Stomach (tissue), 8 donors: ENCODE measurements at regions not wholly inside any gene's neighbourhood (a gene's known extent, or its start where the extent isn't known, plus 50 kb on each side); places are given as distances from the start of the nearest gene placed in this dataset.

Experiments
- DNase-seq, 2 donors: peaks; one replicate each; pipeline versions ENCODE4 v3.0.0 to v3.0.0-alpha.2; 2013 to 2019
- H3K27ac ChIP-seq, 5 donors: fragments of 200-600 bp in 4 of 5; sonication (generic) in 4 of 5; one replicate each; pipeline ENCODE4 v1.5.1; 2013 to 2019; ENCODE audit warnings: mild to moderate bottlenecking in 1 of 5, moderate library complexity in 1 of 5
- H3K27me3 ChIP-seq, 3 donors: fragments of 200-600 bp; sonication (generic); one replicate each; pipeline ENCODE4 v1.5.1; 2017 to 2019; ENCODE audit warnings: mixed run types in 1 of 3
- H3K36me3 ChIP-seq, 4 donors: fragments of 200-600 bp; sonication (generic); 1 replicate in 3 of 4; 2 replicates in 1 of 4; pipeline ENCODE4 v1.5.1; 2016 to 2019
- H3K4me1 ChIP-seq, 4 donors: fragments of 200-600 bp; sonication (generic); one replicate each; pipeline ENCODE4 v1.5.1; 2016 to 2019
- H3K4me3 ChIP-seq, 4 donors: fragments of 200-600 bp; sonication (generic) in 3 of 4; one replicate each; pipeline ENCODE4 v1.5.1; 2016 to 2019; ENCODE audit warnings: mild to moderate bottlenecking in 1 of 4
- H3K9me3 ChIP-seq, 4 donors: fragments of 200-600 bp; sonication (generic); one replicate each; pipeline ENCODE4 v1.5.1; 2016 to 2019
- EP300 ChIP-seq: sonication (generic); formaldehyde crosslinking; IDR thresholded peaks from one replicate; pipeline ENCODE4 v1.6.1; 2017; ENCODE audit warnings: antibody characterized with exemption
- POLR2A ChIP-seq, 4 donors: fragments of 450-650 bp; IDR thresholded peaks; one replicate each; pipeline ENCODE4 v1.6.1; 2016; ENCODE audit warnings: antibody characterized with exemption in 4 of 4, control low read depth in 2 of 4, mild to moderate bottlenecking in 1 of 4, moderate library complexity in 1 of 4
- POLR2AphosphoS5 ChIP-seq, 3 donors: sonication (generic); formaldehyde crosslinking; IDR thresholded peaks; one replicate each; pipeline ENCODE4 v1.6.1; 2016; ENCODE audit warnings: antibody characterized with exemption in 3 of 3
- WGBS, 5 donors: extraction: QIAGEN DNeasy Blood & Tissue Kit in 3 of 5; methylation state at CpG; one replicate each; pipeline versions ENCODE4 v1.1.5 to v1.1.7; 2013 to 2018; 5-methylcytosine and 5-hydroxymethylcytosine counted together
- intact Hi-C: fragments of 100-400 bp; cut with DNase I; formaldehyde crosslinking; loops from one replicate; pipeline ENCODE4 v1.15.1; 2023; ENCODE audit warnings: low total_unique reads
- TF ChIP-seq, protein P1 (sequence below), 7 experiments: fragments of 450-650 bp in 4 of 7; fragments of 200-600 bp in 3 of 7; sonication (generic) in 3 of 7; IDR thresholded peaks; one replicate each; pipeline ENCODE4 v1.5.1; 2016 to 2019; ENCODE audit warnings: antibody characterized with exemption in 7 of 7, control low read depth in 2 of 7, mild to moderate bottlenecking in 1 of 7
- donor health status: healthy with polysubstance abuse.
- donor health status: Bipolar disorder and iron deficiency.
- donor health status: healthy.

DNA sequence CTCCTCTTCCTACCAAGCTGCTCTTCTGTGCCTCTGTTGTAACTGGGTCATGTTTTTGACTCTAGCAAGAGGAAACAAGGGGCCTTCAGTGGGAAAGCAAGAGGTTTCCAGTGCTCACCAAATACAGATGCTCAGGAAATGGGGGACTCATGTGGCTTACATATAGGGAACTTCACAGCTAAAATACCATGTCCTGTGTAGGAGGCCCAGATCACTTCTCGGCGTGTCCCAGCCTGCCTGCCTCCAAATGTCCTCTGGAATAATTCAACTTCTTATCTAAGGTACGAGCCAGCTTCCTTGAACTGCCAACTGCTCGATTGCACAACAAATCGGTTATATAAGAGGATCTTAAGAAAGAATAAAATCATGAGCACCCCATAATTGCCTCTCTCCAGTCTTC is 161.3 kb downstream of the KIT start:
- Histone ChIP-seq H3K27ac (no peak overlapping the region), H3K4me1 (no peaks in the 10 kb centered on the region), H3K4me3 (no peak overlapping the region), H3K27me3 (no peaks in the 10 kb centered on the region), H3K9me3 (peaks cover 0 to 3% (median 1%) of the 10 kb centered on the region in 4 donors), H3K36me3 (no peaks in the 10 kb centered on the region)
- DNase-seq: no peak
- intact Hi-C loops: no loop called here
- TF ChIP-seq POLR2AphosphoS5 (IDR thresholded peaks at IDR 0.05): no peak
- TF ChIP-seq, protein P1, sequence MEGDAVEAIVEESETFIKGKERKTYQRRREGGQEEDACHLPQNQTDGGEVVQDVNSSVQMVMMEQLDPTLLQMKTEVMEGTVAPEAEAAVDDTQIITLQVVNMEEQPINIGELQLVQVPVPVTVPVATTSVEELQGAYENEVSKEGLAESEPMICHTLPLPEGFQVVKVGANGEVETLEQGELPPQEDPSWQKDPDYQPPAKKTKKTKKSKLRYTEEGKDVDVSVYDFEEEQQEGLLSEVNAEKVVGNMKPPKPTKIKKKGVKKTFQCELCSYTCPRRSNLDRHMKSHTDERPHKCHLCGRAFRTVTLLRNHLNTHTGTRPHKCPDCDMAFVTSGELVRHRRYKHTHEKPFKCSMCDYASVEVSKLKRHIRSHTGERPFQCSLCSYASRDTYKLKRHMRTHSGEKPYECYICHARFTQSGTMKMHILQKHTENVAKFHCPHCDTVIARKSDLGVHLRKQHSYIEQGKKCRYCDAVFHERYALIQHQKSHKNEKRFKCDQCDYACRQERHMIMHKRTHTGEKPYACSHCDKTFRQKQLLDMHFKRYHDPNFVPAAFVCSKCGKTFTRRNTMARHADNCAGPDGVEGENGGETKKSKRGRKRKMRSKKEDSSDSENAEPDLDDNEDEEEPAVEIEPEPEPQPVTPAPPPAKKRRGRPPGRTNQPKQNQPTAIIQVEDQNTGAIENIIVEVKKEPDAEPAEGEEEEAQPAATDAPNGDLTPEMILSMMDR (IDR thresholded peaks at IDR 0.05): no peak
- TF ChIP-seq POLR2A (IDR thresholded peaks at IDR 0.05): no peak
- TF ChIP-seq EP300: no peak
- WGBS, 5 donors: 60 to 81% (median 66%) methylated on average over 5 of the region's 5 CpGs

DNA sequence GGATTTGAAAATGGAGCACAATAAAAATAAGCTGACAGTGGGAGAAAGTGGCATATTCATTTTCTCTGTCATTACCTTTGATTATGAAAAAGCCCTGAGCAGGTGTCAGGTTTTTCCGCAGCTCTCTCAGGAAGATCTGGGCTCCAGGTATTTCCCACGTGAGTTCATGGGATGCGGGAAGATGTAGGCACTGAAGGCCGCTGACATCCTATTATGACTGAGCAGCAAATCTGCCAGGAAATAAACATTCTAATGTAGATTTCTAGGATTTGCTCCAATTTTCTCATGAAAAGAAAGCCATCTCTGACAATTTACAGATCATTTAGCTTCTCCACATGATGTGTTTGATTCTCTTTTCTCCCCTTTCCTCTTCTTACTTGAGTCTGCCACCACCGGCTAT is 160.7 kb downstream of the KIT start:
- intact Hi-C loops: no loop called here
- 75 to 89% (median 81%) methylated on average over 5 of the region's 5 CpGs for WGBS, 5 donors
- no peak overlapping the region for H3K27ac ChIP-seq
- no peaks in the 10 kb centered on the region for H3K36me3 ChIP-seq
- peaks cover 0 to 3% (median 0%) of the 10 kb centered on the region in 4 donors for H3K9me3 ChIP-seq
- no peaks in the 10 kb centered on the region for H3K4me1 ChIP-seq
- TF ChIP-seq, protein P1 (IDR thresholded peaks at IDR 0.05): no peak
- TF ChIP-seq POLR2AphosphoS5 (IDR thresholded peaks at IDR 0.05) (no peak), EP300 (no peak), POLR2A (IDR thresholded peaks at IDR 0.05) (no peak)
- no peaks in the 10 kb centered on the region for H3K27me3 ChIP-seq
- no peak for DNase-seq
- no peak overlapping the region for H3K4me3 ChIP-seq

DNA sequence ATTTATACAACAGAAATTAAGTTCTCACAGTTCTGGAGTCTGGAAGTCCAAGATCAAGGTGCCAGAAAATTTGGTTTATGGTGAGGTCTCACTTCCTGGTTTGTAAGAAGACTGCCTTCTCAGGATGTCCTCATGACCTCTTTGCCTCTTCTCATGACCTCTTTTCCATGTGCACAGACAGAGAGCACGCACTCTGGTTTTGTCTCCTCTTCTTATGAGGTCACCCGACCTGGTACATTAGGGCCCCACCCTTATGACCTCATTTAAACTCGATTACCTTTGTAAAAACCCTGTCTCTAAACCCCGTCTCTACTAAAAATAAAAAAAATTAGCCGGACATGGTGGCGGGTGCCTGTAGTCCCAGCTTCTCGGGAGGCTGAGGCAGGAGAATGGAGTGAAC is 155.9 kb downstream of the KIT start:
- WGBS, 5 donors: 83 to 91% (median 85%) methylated on average over 7 of the region's 7 CpGs
- H3K4me1 ChIP-seq: no peaks in the 10 kb centered on the region

DNA sequence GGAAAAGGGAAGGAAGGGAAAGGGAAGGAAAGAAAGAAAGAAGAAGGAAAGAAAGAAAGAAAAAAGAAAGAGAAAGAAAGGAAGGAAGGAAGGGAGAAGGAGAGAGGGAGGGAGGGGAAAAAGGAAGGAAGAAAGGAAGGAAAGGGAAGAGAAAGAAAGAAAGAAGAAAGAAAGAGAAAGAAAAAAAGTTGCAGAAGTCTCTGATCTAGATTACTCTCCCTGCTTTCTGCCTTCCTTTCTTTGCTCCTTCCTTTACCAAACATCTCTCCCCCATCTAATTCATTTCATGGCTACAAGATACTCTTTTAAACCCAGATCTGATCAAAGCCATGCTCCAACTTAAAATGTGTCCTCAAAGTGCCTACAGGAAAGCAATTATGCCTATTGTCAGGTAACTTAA is 148.6 kb downstream of the KIT start:
- H3K36me3 ChIP-seq: no peaks in the 10 kb centered on the region
- no peak for DNase-seq
- peaks cover 0 to 15% (median 12%) of the 10 kb centered on the region in 4 donors for H3K9me3 ChIP-seq
- H3K4me1 ChIP-seq: no peaks in the 10 kb centered on the region
- H3K27me3 ChIP-seq: no peaks in the 10 kb centered on the region
- intact Hi-C loops: no loop called here
- no peak overlapping the region for H3K4me3 ChIP-seq
- TF ChIP-seq, protein P1 (IDR thresholded peaks at IDR 0.05): no peak
- TF ChIP-seq POLR2AphosphoS5 (IDR thresholded peaks at IDR 0.05) (no peak), POLR2A (IDR thresholded peaks at IDR 0.05) (no peak), EP300 (no peak)
- H3K27ac ChIP-seq: no peak overlapping the region

More for the DNA sequence above, 155.9 kb downstream of the KIT start:
- Histone ChIP-seq H3K4me3 (no peak overlapping the region), H3K27ac (no peak overlapping the region), H3K27me3 (no peaks in the 10 kb centered on the region), H3K36me3 (no peaks in the 10 kb centered on the region), H3K9me3 (peaks cover 0 to 4% (median 0%) of the 10 kb centered on the region in 4 donors)
- no peak for TF ChIP-seq POLR2AphosphoS5 (IDR thresholded peaks at IDR 0.05)
- no peak for TF ChIP-seq POLR2A (IDR thresholded peaks at IDR 0.05)
- TF ChIP-seq, protein P1 (IDR thresholded peaks at IDR 0.05): no peak
- TF ChIP-seq EP300: no peak
- intact Hi-C loops: no loop called here
- DNase-seq: no peak
